HS-5 (cell line): ENCODE measurements at regions not wholly inside any gene's neighbourhood (a gene's known extent, or its start where the extent isn't known, plus 50 kb on each side); places are given as distances from the start of the nearest gene placed in this dataset.

Experiments
- DNase-seq: peaks from one replicate; pipeline ENCODE4 v3.0.0-alpha.2; 2012; ENCODE audit warnings: low read depth

- DNase-seq, result no peak
Measured at GRCh38 chr13:73803997-73804396, 330.2 kb downstream of the KLF12 start.

- DNase-seq, result no peak
Measured at GRCh38 chr13:73800011-73800410, 334.2 kb downstream of the KLF12 start.

GRCh38 chr13:73794755-73795154 is 339.4 kb downstream of the KLF12 start:
- DNase-seq, result no peak

GRCh38 chr13:73793361-73793760 is 340.8 kb downstream of the KLF12 start:
- DNase-seq, result no peak

- DNase-seq, result no peak
Measured at GRCh38 chr13:73792796-73793195, 341.4 kb downstream of the KLF12 start.

- DNase-seq, result no peak
Measured at GRCh38 chr13:73782450-73783449, 351.5 kb downstream of the KLF12 start.

GRCh38 chr13:73781384-73781783 is 352.8 kb downstream of the KLF12 start:
- DNase-seq, result no peak

GRCh38 chr13:73779881-73780280 is 354.3 kb downstream of the KLF12 start:
- no peak for DNase-seq

GRCh38 chr13:73778242-73778864 is 355.9 kb downstream of the KLF12 start:
- DNase-seq, result no peak

- DNase-seq, result no peak
Measured at GRCh38 chr13:73777134-73777533, 357.1 kb downstream of the KLF12 start.

GRCh38 chr13:73776151-73776785 is 357.9 kb downstream of the KLF12 start:
- DNase-seq, result no peak

- DNase-seq, result no peak
Measured at GRCh38 chr13:73773168-73773549, 361.0 kb downstream of the KLF12 start.

GRCh38 chr13:73772449-73773167 is 361.6 kb downstream of the KLF12 start:
- no peak for DNase-seq

GRCh38 chr13:73767747-73768315 is 366.4 kb downstream of the KLF12 start:
- no peak for DNase-seq

- no peak for DNase-seq
Measured at GRCh38 chr13:73767191-73767741, 366.9 kb downstream of the KLF12 start.

GRCh38 chr13:73765651-73766384 is 368.4 kb downstream of the KLF12 start:
- DNase-seq, result no peak

GRCh38 chr13:73759434-73759833 is 374.8 kb downstream of the KLF12 start:
- DNase-seq, result no peak

- no peak for DNase-seq
Measured at GRCh38 chr13:73757481-73758233, 376.5 kb downstream of the KLF12 start.

GRCh38 chr13:73754727-73755292 is 379.4 kb downstream of the KLF12 start:
- DNase-seq, result peak; percentile 10

GRCh38 chr13:73754241-73754640 is 380.0 kb downstream of the KLF12 start:
- no peak for DNase-seq
